Prostate gland (tissue), 2 donors: ENCODE measurements at regions not wholly inside any gene's neighbourhood (a gene's known extent, or its start where the extent isn't known, plus 50 kb on each side); places are given as distances from the start of the nearest gene placed in this dataset.

ENCODE experiments used
- POLR2A ChIP-seq: fragments of 450-650 bp; IDR thresholded peaks from one replicate; pipeline ENCODE4 v1.6.1; 2016; ENCODE audit warnings: antibody characterized with exemption, mild to moderate bottlenecking
- TF ChIP-seq, protein P1 (sequence below), 4 experiments: fragments of 200-600 bp in 2 of 4; fragments of 450-650 bp in 2 of 4; sonication (generic) in 2 of 4; IDR thresholded peaks; 1 replicate in 3 of 4; 2 replicates in 1 of 4; pipeline ENCODE4 v1.5.1; 2016 to 2019; ENCODE audit warnings: antibody characterized with exemption in 4 of 4, mild to moderate bottlenecking in 2 of 4, moderate library complexity in 2 of 4

DNA sequence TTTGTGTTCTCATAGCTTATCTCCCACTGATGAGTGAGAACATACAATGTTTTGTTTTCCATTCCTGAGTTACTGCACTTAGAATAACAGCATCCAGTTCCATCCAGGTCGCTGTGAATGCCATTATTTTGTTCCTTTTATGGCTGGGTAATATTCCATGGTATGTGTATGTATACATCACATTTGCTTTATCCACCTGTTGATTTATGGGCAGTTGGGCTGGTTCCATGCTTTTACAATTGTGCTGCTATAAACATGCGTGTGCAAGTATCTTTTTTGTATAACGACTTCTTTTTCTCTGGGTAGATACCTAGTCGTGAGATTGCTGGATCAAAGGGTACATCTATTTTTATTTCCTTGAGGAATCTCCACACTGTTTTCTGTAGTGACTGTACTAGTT is 74.8 kb downstream of the ZNF280B start:
- TF ChIP-seq, protein P1, sequence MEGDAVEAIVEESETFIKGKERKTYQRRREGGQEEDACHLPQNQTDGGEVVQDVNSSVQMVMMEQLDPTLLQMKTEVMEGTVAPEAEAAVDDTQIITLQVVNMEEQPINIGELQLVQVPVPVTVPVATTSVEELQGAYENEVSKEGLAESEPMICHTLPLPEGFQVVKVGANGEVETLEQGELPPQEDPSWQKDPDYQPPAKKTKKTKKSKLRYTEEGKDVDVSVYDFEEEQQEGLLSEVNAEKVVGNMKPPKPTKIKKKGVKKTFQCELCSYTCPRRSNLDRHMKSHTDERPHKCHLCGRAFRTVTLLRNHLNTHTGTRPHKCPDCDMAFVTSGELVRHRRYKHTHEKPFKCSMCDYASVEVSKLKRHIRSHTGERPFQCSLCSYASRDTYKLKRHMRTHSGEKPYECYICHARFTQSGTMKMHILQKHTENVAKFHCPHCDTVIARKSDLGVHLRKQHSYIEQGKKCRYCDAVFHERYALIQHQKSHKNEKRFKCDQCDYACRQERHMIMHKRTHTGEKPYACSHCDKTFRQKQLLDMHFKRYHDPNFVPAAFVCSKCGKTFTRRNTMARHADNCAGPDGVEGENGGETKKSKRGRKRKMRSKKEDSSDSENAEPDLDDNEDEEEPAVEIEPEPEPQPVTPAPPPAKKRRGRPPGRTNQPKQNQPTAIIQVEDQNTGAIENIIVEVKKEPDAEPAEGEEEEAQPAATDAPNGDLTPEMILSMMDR (IDR thresholded peaks at IDR 0.05): no peak
- TF ChIP-seq POLR2A: no peak
